Kidney (tissue), 13 donors: ENCODE measurements at regions not wholly inside any gene's neighbourhood (a gene's known extent, or its start where the extent isn't known, plus 50 kb on each side); places are given as distances from the start of the nearest gene placed in this dataset.

Experiments used
- DNase-seq, 5 donors: peaks; one replicate each; pipeline ENCODE4 v3.0.0-alpha.2; 2013 to 2020
- FAIRE-seq: peaks from 2 replicates; lab custom pipeline; 2012; peaks lifted over from hg19 to GRCh38; lab: Jason Lieb, UNC
- H3K27ac ChIP-seq, 2 donors: one replicate each; pipeline ENCODE4 v1.7.0; 2013; ENCODE audit warnings: low read depth in 2 of 2, low read length in 2 of 2, inconsistent platforms in 1 of 2
- H3K27me3 ChIP-seq: one replicate; pipeline ENCODE4 v1.7.1; 2013; ENCODE audit warnings: low read length, inconsistent platforms; ENCODE audit not compliant: control insufficient read depth, insufficient read depth
- H3K36me3 ChIP-seq, 3 donors: one replicate each; pipeline versions ENCODE4 v1.7.0 to v1.7.1; 2013; ENCODE audit warnings: low read length in 3 of 3, control low read depth in 1 of 3, inconsistent platforms in 1 of 3; ENCODE audit not compliant: insufficient read depth in 3 of 3, control insufficient read depth in 2 of 3
- H3K4me1 ChIP-seq, 3 donors: one replicate each; pipeline versions ENCODE4 v1.7.0 to v1.7.1; 2013; ENCODE audit warnings: low read length in 3 of 3, inconsistent platforms in 1 of 3, low read depth in 1 of 3; ENCODE audit not compliant: control insufficient read depth in 2 of 3, insufficient read depth in 2 of 3
- H3K4me3 ChIP-seq, 3 donors: one replicate each; pipeline versions ENCODE4 v1.7.0 to v1.8.1; 2013; ENCODE audit warnings: low read length in 3 of 3, control low read depth in 1 of 3, inconsistent platforms in 1 of 3
- H3K9ac ChIP-seq, 3 donors: one replicate each; pipeline versions ENCODE4 v1.7.0 to v1.7.1; 2013; ENCODE audit warnings: low read length in 3 of 3, control low read depth in 1 of 3, inconsistent platforms in 1 of 3
- H3K9me3 ChIP-seq, 3 donors: one replicate each; pipeline versions ENCODE4 v1.7.0 to v1.7.1; 2013; ENCODE audit warnings: low read length in 3 of 3, control low read depth in 1 of 3, inconsistent platforms in 1 of 3; ENCODE audit not compliant: control insufficient read depth in 2 of 3, insufficient read depth in 1 of 3
- CTCF ChIP-seq: IDR thresholded peaks from 3 replicates; pipeline ENCODE4 v1.5.1; 2012; ENCODE audit warnings: mild to moderate bottlenecking, moderate library complexity, borderline replicate concordance; ENCODE audit not compliant: insufficient read depth; ENCODE audit errors: extremely low read depth
- intact Hi-C: fragments of 100-400 bp; cut with DNase I; formaldehyde crosslinking; loops from one replicate; pipeline ENCODE4 v1.11.1; 2022
- donor health status: control.
- donor health status: control.
- donor health status: control.
- donor health status: control.
- donor health status: control.
- donor health status: DM: yes; HTN: yes; CAD: no.
- donor health status: Normal renal cell carcinoma (clear cell type).

- peak in 2 of 5 donors; percentile 60 for DNase-seq
- intact Hi-C loops = no loop called here
- no peaks in the 10 kb centered on the region for H3K4me1 ChIP-seq
Measured at GRCh38 chr5:118554981-118555380, 433.4 kb downstream of the DTWD2 start.

GRCh38 chr5:118554241-118554640, 434.1 kb downstream of the DTWD2 start:
- DNase-seq (no peak), FAIRE-seq (peak; percentile 59)
- intact Hi-C loops = no loop called here
- Histone ChIP-seq H3K9me3 (no peaks in the 10 kb centered on the region), H3K36me3 (no peaks in the 10 kb centered on the region), H3K27me3 (no peaks in the 10 kb centered on the region), H3K4me3 (no peak overlapping the region), H3K9ac (no peak overlapping the region), H3K4me1 (no peaks in the 10 kb centered on the region), H3K27ac (no peak overlapping the region)
- TF ChIP-seq CTCF = no peak

More at GRCh38 chr5:118554981-118555380, 433.4 kb downstream of the DTWD2 start:
- Histone ChIP-seq H3K27ac (no peak overlapping the region), H3K4me3 (no peak overlapping the region), H3K27me3 (no peaks in the 10 kb centered on the region), H3K36me3 (no peaks in the 10 kb centered on the region), H3K9ac (no peak overlapping the region), H3K9me3 (no peaks in the 10 kb centered on the region)
- FAIRE-seq = no peak
- no peak for TF ChIP-seq CTCF

- Histone ChIP-seq H3K27ac (no peak overlapping the region), H3K27me3 (no peaks in the 10 kb centered on the region), H3K9ac (no peak overlapping the region), H3K4me3 (no peak overlapping the region), H3K9me3 (no peaks in the 10 kb centered on the region), H3K4me1 (no peaks in the 10 kb centered on the region), H3K36me3 (no peaks in the 10 kb centered on the region)
- DNase-seq = no peak
- intact Hi-C loops = no loop called here
- TF ChIP-seq CTCF = no peak
- FAIRE-seq = no peak
Measured at GRCh38 chr5:118553662-118554061, 434.7 kb downstream of the DTWD2 start.

- H3K4me1 ChIP-seq = no peaks in the 10 kb centered on the region
- H3K9me3 ChIP-seq = no peaks in the 10 kb centered on the region
- no peak overlapping the region for H3K9ac ChIP-seq
- no peaks in the 10 kb centered on the region for H3K27me3 ChIP-seq
- no peak overlapping the region for H3K27ac ChIP-seq
- TF ChIP-seq CTCF = no peak
- no peak for DNase-seq
- H3K36me3 ChIP-seq = no peaks in the 10 kb centered on the region
- no peak for FAIRE-seq
- intact Hi-C loops = no loop called here
- H3K4me3 ChIP-seq = no peak overlapping the region
Measured at GRCh38 chr5:118552731-118553360, 435.5 kb downstream of the DTWD2 start.
